GM12878 (cell line): ENCODE measurements at regions not wholly inside any gene's neighbourhood (a gene's known extent, or its start where the extent isn't known, plus 50 kb on each side); places are given as distances from the start of the nearest gene placed in this dataset.

Experiments used
- ATF3 ChIP-seq: IDR thresholded peaks from 2 replicates; pipeline ENCODE4 v1.6.1; 2011; ENCODE audit warnings: low read depth, mild to moderate bottlenecking, low read length, moderate library complexity, borderline replicate concordance; ENCODE audit errors: extremely low read depth
- BCLAF1 ChIP-seq: fragments of 450-650 bp; IDR thresholded peaks from 2 replicates; pipeline ENCODE4 v1.6.1; 2017; ENCODE audit warnings: antibody characterized with exemption, mild to moderate bottlenecking, moderate library complexity
- CREB1 ChIP-seq: IDR thresholded peaks from 2 replicates; pipeline ENCODE4 v1.6.1; 2012; ENCODE audit warnings: low read depth, mild to moderate bottlenecking, inconsistent platforms
- CTCF ChIP-seq, 3 experiments: IDR thresholded peaks in 2 of 3; conservative IDR thresholded peaks in 1 of 3; 2 replicates each; pipeline ENCODE4 v1.5.1; 2011; ENCODE audit warnings: low read depth in 3 of 3, low read length in 3 of 3, mild to moderate bottlenecking in 3 of 3, control low read depth in 2 of 3, moderate library complexity in 2 of 3, inconsistent platforms in 1 of 3, mixed read lengths in 1 of 3; ENCODE audit not compliant: control insufficient read depth in 2 of 3, insufficient read depth in 1 of 3; ENCODE audit errors: extremely low read depth in 1 of 3
- ESRRA ChIP-seq: IDR thresholded peaks from 2 replicates; pipeline ENCODE4 v1.6.1; 2012; ENCODE audit warnings: mild to moderate bottlenecking, low read length, improper control_type of control experiment
- EZH2 ChIP-seq: IDR thresholded peaks from 2 replicates; pipeline ENCODE4 v1.6.1; 2012; ENCODE audit warnings: low read depth, mild to moderate bottlenecking, control low read depth, inconsistent platforms, low read length, borderline replicate concordance; ENCODE audit not compliant: control insufficient read depth
- GATAD2B ChIP-seq: fragments of 450-650 bp; conservative IDR thresholded peaks from 2 replicates; pipeline ENCODE4 v1.6.1; 2017; ENCODE audit warnings: low read depth, mild to moderate bottlenecking, moderate library complexity
- HDGF ChIP-seq: fragments of 450-650 bp; IDR thresholded peaks from 2 replicates; pipeline ENCODE4 v1.6.1; 2016; ENCODE audit warnings: antibody characterized with exemption
- MXI1 ChIP-seq: fragments of 150-350 bp; IDR thresholded peaks from 2 replicates; pipeline ENCODE4 v1.6.1; 2011; ENCODE audit warnings: low read depth, mild to moderate bottlenecking, inconsistent platforms, low read length, improper control_type of control experiment

- TF ChIP-seq ATF3 (no peak), EZH2 (no peak), CREB1 (no peak), GATAD2B (no peak), CTCF (IDR thresholded peaks at IDR 0.05 in 2 of 3, conservative IDR thresholded peaks at IDR 0.05 in 1 of 3; ENCODE audit: control insufficient read depth in 2 of 3, extremely low read depth in 1 of 3, insufficient read depth in 1 of 3, low read depth in 3 of 3, low read length in 3 of 3) (no peak), ESRRA (no peak), HDGF (no peak), BCLAF1 (no peak), MXI1 (no peak)
Measured at GRCh38 chr5:105917189-105917588, 1753.5 kb downstream of the EFNA5 start.
